HG03521 (cell line): ENCODE measurements at regions not wholly inside any gene's neighbourhood (a gene's known extent, or its start where the extent isn't known, plus 50 kb on each side); places are given as distances from the start of the nearest gene placed in this dataset.
"Not testable (repeated sequence)": the region's sequence is repeated elsewhere in the genome, so short reads cannot be mapped to it uniquely, and the experiment has no call there.

Experiments
- ATAC-seq: cut with Tn5 transposase; IDR thresholded peaks from one replicate; pipeline ENCODE4 v1.9.1; 2021; ENCODE audit warnings: mild to moderate bottlenecking, moderate library complexity; ENCODE audit not compliant: unreplicated experiment

- ATAC-seq: not testable (repeated sequence)
Observed at GRCh38 chr5:20890936-20891335, 902.9 kb upstream of the CDH18 start.

- ATAC-seq: not testable (repeated sequence)
Observed at GRCh38 chr5:20875726-20876125, 887.7 kb upstream of the CDH18 start.

GRCh38 chr5:20865892-20866291 is 877.9 kb upstream of the CDH18 start:
- ATAC-seq: not testable (repeated sequence)

GRCh38 chr5:20833081-20833627 is 845.2 kb upstream of the CDH18 start:
- no peak for ATAC-seq

GRCh38 chr5:20832204-20833080 is 844.4 kb upstream of the CDH18 start:
- no peak for ATAC-seq

GRCh38 chr5:20825951-20826350 is 838.0 kb upstream of the CDH18 start:
- ATAC-seq: not testable (repeated sequence)

GRCh38 chr5:20797216-20797615 is 809.2 kb upstream of the CDH18 start:
- not testable (repeated sequence) for ATAC-seq

- not testable (repeated sequence) for ATAC-seq
Observed at GRCh38 chr5:20784755-20785154, 796.8 kb upstream of the CDH18 start.

GRCh38 chr5:20783484-20783883 is 795.5 kb upstream of the CDH18 start:
- ATAC-seq: not testable (repeated sequence)

GRCh38 chr5:20771338-20771737 is 783.3 kb upstream of the CDH18 start:
- ATAC-seq: not testable (repeated sequence)

GRCh38 chr5:20765074-20765473 is 777.1 kb upstream of the CDH18 start:
- ATAC-seq: not testable (repeated sequence)

- not testable (repeated sequence) for ATAC-seq
Observed at GRCh38 chr5:20759459-20759858, 771.5 kb upstream of the CDH18 start.

GRCh38 chr5:20752179-20752578 is 764.2 kb upstream of the CDH18 start:
- ATAC-seq: not testable (repeated sequence)

- peak; percentile 64 for ATAC-seq
Observed at GRCh38 chr5:20735715-20736114, 747.7 kb upstream of the CDH18 start.

GRCh38 chr5:20732223-20732622 is 744.2 kb upstream of the CDH18 start:
- ATAC-seq: not testable (repeated sequence)

- not testable (repeated sequence) for ATAC-seq
Observed at GRCh38 chr5:20721286-20721685, 733.3 kb upstream of the CDH18 start.

- not testable (repeated sequence) for ATAC-seq
Observed at GRCh38 chr5:20711520-20712155, 723.6 kb upstream of the CDH18 start.

- ATAC-seq: not testable (repeated sequence)
Observed at GRCh38 chr5:20707634-20708033, 719.6 kb upstream of the CDH18 start.

GRCh38 chr5:20694121-20694520 is 706.1 kb upstream of the CDH18 start:
- ATAC-seq: no peak

- no peak for ATAC-seq
Observed at GRCh38 chr5:20692913-20693312, 704.9 kb upstream of the CDH18 start.

GRCh38 chr5:20683241-20683940 is 695.4 kb upstream of the CDH18 start:
- no peak for ATAC-seq
